GM19324 (cell line): ENCODE measurements at regions not wholly inside any gene's neighbourhood (a gene's known extent, or its start where the extent isn't known, plus 50 kb on each side); places are given as distances from the start of the nearest gene placed in this dataset.

Experiments used
- ATAC-seq: cut with Tn5 transposase; IDR thresholded peaks from one replicate; pipeline ENCODE4 v1.9.1; 2021; ENCODE audit warnings: mild to moderate bottlenecking, moderate library complexity; ENCODE audit not compliant: unreplicated experiment, low FRiP score

DNA sequence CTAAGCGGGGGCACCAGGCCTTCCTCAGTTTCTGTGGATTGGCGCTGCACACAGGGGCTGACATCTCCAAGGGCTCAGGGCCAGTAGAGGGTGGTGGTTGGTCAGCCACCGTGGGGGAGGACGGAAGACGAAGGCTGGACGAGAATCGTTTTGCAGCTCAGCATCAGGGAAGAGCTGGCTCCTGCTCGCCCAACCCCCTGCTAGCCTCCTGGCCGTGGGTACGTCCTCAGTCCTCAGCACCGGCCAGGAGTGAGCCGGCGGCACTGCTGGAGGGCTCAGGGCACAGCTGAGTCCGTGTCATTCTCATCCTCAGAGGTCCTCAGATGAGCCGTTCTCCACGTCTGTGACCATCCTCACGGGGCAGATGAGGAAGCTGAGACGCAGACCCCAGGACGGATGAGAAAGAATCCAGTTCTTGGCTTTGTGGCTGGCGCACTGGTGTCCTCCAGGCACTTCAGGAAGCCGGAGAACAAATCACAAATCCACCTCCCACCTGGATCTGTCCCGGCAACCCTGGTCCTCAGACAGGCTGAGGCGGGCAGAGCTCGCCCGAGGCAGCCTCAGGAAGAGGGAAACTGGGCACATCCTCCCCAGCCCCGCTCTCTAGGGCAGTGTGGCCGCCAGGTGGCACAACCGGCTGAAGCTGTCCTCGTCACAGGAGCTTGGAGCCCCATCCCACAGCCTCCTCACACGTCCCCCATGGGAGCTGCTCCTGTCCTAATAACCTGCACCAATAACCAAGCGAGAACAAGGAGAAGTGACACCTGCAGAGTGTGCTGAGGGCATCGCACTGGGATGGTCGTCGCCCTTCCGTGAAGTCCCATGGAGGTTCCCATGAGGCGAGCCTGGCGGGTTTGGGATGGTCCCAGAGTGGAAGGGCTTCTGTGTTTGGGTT lies 393.7 kb downstream of the BRD1 start:
- no peak for ATAC-seq

DNA sequence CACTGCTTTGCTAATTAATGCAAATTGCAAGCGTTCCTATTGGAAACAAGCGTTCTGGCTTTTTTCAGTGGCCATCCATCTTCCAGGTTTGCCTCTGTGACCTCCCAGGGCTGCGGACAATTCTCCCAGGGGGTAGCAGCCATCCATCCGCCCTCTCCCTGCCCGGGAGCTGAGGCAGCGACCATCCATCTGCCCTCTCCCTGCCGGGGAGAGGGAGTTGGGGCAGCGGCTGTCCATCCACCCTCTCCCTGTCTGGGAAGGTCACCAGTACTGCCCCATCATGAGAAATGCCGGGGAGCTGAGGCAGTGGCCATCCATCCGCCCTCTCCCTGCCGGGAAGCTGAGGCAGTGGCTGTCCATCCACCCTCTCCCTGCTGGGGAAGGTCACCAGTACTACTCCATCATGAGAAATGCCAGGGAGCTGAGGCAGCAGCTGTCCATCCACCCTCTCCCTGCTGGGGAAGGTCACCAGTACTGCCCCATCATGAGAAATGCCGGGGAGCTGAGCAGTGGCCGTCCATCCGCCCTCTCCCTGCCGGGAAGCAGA lies 394.7 kb downstream of the BRD1 start:
- no peak for ATAC-seq

DNA sequence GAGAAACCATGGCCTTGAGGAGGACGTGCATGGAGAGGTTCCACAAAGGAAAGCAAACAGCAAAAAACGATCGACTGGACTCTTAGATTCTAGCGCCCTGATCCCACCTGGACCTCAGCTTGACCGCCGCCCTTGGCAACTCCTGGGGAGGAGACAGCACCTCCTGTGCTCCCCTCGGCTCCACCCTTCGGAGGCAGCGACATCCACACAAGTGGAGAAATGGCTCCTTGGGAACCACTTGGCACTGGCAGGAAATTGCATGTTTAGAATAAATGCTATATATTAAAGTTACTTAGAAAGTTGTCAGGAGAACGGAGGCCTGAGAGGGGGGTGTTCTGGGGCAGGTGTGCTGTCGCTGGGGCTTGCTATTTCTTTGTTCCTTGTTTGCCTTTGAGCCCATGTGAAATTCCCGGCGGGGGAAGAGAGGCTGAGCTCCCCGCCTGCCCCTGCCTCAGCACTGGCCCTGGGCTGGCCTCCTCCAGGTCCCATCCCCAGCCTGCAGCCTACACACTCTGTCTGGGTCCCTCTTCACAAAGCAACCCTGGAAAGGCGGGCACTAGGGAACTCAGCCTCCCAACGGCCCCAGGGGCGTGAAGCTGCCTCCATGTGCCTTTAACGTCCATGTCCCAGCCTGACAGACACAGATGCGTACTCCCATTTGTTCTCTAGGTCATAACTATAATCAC lies 395.3 kb downstream of the BRD1 start:
- no peak for ATAC-seq

DNA sequence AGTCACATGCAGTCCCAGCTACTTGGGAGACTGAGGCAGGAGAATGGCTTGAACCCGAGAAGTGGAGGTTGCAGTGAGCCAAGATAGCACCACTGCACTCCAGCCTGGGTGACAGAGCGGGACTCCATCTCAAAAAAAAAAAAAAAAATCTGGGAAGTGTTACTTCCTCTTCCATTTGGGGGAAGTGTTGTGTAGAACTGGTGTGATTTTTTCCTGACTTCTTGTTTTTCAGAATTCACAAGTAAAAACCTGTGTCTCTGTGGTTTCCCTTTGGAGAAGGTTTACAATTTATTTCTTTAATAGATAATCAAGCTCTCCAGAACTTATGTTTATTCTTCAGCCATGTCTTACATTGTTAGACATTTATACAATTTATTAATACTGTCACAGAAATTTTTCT lies 396.1 kb downstream of the BRD1 start:
- no peak for ATAC-seq

DNA sequence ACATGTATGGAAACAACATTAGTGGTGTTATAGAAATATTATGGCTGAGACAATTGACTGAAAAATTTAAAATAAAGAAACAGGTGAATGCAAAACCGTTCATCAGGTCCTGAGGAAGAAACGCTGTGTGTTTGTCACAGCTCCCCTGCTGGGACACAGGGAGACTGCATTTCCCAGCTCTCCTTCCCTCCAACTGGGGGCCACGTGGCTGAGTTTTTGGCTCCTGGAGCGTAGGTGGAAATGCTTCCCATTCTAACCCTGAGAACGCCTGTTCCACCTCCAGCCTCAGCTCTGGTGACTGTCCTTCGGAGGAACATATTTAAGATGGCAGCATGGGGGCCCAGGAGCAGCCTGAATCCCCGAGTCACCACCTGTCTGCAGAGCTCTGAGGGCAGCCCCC lies 398.6 kb downstream of the BRD1 start:
- no peak for ATAC-seq

DNA sequence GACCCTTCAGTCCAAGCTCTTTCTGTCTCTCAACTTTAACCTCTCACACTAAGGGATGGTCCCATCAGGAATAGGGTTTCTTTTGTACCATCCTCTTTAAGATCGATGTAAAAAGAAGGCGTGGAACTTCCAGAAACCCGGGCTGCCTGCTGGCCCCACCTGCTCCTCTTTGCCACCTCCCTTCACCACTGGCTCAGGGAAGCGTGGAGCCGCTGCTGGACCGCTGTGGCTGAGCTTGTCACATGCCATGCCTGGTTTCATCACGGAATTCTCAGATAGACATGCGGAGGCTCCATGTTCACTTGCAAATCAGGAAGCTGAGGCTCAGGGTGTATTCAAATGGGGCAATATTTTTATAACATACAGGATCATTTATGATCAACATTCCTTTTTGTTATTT lies 399.7 kb downstream of the BRD1 start:
- no peak for ATAC-seq

DNA sequence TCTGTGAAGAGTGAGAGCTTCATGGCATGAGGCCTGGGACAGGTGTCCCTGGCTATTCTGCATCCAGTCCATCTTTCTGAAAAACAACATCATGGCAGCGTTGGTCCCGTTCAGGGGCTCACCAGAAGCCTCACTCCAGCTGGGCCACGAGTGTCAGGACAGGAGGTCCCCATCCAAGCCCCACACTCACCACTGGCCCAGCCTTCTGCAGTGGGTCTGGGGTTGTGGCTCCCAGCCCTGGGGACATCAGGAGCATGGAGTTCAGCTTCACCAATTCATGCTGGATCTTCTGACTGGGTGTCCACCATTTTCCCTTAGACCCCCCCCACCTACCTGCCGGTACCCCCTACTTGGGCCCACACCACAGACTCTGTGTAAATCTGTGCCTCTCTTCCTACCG lies 400.3 kb downstream of the BRD1 start:
- no peak for ATAC-seq

DNA sequence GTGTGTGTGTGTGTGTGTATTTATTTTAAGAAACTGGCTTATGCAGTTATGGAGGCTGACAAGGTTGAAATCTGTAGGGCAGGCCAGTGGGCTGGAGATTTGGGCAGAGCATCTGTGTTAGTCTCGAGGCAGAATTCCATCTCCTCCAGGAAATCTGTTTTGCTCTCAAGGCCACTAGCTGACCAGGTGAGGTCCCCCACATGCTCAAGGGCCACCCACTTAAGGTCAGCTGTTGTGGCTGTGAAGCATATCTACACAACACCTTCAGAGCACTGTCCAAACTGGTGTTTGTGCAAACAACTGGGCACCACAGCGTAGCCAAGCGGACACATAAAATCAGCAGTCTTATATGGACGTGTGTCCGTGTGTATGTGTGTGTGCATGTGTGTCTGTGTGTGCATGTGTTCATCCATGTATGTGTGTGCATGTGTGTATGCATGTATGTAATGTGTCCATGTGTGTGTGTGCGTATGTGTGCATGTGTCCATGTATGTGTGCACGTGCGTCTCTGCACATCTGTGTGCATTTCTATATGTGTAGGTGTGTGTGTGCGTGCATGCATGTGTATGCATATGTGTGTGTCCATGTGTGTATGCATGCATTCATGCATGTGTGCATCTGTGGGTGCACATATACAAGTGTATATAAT lies 400.9 kb downstream of the BRD1 start:
- no peak for ATAC-seq

DNA sequence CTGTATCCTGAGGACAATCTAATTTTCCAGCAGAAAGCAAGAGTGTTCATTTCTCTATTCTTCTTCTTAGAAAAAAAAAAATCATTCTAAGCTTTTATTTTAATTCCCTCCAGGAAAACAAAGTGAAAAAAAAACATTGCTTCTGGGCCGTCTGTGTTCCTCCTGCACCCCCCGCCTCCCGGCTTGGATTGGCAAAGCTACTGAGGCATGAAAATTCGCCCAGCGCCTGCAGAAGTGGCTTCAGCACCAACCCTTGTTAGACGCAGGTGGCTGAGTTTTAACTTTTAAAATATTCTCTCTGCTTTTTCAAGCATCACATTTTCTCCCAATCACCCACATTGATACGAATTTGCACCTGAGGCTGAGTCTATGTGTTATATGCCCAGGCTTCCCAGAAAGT lies 401.6 kb downstream of the BRD1 start:
- ATAC-seq, result no peak

DNA sequence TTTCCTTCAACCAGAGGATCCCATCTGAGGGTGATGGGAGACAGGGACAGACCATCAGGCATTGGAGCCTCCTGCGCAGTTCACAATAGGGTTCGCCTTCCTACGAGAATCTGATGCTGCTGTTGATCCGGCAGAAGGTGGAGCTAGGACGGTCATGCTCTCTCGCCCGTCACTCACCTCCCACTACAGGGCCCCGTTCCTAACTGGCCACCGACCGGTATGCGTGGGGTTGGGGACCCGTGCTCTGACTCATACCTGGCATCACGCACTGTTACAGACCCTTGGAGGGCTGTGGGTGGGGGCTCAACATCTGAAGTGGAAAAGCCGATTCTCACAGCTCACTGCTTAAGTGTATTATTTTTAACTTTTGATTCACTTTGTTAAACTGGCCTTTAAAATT lies 402.3 kb downstream of the BRD1 start:
- no peak for ATAC-seq

DNA sequence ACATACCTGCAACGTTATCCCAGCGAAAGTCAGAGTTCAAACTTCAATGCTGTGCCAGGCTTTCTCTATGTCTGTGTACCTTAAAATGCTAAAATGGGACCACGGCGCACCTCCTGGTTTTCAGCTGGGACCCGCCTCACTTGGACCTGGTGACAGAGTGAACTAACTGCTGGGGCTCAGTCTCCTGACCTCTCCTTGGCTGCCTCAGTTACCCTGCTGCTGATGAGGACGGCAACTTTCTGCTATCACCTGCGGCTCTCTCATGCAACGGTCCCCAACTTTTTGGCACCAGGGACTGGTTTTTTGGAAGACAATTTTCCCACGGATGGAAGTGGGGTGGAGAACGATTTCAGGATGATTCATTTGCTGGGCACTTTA lies 402.8 kb downstream of the BRD1 start:
- ATAC-seq, result no peak

DNA sequence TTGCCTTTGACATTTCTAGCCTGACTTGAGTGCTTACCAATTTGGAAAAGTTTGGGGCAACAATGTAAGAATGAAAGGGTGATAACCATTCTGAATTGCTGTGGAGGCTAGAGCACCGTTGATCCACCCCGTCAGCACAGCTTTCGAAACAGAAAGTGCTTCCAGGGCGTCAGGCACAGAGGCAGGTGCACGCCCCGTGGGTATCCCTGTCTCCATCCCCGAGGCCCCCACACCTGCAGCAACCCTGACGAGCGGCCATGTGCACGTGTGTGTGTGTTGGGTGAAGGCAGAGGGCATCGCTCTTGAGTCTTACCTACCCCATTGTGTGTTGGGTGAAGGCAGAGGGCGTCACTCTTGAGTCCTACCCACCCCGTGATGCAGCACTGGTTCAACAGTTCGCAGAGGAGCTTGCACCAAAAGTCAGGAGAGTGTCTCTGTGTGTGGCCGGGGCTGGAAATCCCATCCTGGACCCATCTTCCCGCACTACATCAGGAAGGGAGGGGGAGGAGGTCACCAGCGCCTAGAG lies 404.5 kb downstream of the BRD1 start:
- no peak for ATAC-seq

DNA sequence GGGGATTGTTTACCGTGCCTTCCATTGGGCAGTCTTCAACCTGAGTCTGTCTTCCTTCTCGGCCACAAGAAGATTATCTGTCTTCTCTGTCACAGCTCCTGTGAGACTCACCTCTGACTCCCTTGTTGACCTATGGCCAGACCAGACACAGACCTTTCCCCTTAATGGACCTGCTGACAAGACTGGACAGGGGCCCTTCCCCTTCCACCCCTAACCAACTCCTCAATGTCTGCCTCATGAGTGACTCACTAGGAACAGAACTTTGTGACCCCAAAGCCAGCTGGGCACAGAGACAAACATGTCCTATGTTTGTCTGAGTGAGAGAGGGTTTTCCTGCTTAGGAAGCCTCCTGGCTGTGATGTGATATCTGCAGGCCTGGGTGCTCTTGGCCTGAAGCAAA lies 405.0 kb downstream of the BRD1 start:
- ATAC-seq, result no peak

DNA sequence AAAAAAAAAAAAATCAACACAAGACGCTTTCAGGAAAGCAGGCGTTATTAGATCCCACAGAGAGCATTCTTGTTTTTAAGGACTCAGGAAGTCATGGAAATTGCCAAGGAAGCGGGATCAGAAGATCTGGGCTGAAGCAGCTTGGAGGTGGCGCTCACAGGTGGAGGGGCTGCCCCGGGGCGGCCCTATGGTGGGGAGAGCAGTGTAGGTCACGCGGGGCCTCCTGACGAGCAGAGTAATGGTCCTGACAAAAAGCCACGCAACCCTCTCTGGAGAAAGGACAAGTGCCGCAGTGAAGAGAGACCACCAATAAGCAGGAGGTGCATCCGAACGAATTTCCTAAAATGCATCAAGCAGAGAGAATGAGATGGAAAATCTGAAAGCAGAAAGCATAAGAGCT lies 407.0 kb downstream of the BRD1 start:
- no peak for ATAC-seq

DNA sequence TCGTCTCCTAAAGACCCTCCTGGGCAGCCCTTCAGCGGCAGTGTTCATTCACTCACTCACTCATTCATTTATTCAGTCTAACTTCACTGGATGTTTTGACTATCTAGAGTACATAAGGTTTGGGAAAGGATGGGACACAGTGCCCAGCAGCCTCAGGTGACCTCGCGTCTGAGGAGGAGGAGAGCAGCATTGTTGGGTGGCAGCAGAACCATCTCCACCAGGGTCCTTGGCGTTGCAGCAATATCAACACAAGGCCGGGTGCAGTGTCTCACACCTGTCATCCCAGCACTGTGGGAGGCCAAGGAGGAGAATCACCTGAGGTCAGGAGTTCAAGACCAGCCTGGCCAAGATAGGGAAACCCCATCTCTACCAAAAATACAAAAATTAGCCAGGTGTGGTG lies 408.0 kb downstream of the BRD1 start:
- ATAC-seq, result no peak

DNA sequence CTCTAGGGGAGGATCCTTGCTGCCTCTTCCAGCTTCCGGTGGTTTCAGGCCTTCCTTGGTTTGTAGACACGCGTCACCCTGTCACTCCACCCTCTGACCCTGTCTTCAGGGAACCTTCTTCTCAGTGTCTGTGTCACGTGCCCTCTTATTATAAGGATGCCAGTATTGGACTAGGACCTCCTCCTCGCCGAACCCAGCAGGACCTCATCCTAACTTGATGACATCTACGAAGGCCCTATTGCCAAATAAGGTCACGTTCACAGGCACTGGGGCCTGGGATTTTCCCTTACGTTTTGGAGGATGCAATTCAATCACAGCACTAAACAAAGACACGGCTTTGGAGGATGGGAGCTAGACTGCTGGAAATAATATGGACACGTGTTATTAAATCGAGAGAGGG lies 408.7 kb downstream of the BRD1 start:
- ATAC-seq, result no peak

DNA sequence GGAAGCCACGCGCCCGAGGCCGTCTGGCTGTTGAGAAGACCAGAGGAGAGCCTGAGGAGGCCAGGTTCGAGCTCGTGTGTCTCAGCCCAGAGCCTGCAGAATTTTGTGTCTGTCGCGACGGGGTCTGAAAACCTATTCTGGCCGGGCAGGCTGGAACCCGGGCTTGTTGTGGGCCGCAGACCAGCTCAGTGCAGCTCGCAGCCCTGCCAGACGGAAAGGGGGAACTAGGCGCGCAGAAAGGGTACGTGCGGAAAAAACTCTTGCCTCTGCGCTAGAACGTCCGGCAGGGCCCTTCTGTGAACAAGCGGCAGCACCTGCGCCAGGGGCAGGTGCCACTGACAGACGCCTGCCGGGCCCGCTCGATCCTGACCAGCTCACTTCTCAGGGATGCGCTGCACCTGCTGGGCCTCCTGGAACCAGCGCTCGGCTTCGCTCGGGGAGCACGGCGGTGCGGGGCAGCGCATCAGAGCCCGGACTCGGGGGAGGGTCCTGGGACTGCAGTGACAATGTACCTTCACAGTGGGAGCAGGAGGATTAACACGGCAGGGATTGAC lies 409.3 kb downstream of the BRD1 start:
- no peak for ATAC-seq

DNA sequence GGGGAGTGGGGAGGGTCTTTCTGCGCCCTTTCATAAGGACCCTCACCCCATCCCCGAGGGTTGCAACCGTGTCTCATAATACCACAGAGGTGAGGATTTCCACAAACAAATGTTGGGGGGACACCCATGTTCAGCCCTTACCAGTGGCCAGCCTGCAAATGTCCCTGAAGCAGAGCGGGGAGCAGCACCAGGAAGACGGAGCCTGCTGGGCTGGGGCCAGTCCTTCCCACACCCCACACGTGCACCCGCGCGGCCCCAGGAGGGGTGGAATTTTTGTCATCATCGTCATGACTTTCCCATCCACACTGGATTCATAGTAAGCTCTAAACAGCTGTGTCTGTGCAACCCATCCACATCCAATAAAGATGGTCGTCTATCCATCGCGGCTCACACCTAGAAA lies 409.8 kb downstream of the BRD1 start:
- ATAC-seq, result no peak

DNA sequence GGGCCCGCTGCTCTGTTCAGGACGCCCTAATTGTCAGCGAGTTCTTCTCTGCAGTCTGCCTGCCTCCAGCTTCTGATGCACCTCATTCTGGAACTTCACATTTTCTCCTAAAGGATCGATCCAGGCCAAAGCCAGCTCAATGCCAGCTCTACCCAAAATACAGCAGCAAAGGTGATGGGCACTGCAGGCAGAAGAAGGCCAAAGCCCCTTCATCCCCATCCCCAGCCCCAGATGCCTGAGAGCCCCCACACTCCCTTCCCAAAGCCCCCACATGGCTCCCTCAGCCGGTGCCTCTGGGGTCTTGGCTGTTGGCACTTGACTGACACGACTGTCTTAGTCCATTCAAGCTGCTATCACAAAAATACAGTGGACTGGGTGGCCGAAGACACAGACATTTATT lies 410.3 kb downstream of the BRD1 start:
- no peak for ATAC-seq

DNA sequence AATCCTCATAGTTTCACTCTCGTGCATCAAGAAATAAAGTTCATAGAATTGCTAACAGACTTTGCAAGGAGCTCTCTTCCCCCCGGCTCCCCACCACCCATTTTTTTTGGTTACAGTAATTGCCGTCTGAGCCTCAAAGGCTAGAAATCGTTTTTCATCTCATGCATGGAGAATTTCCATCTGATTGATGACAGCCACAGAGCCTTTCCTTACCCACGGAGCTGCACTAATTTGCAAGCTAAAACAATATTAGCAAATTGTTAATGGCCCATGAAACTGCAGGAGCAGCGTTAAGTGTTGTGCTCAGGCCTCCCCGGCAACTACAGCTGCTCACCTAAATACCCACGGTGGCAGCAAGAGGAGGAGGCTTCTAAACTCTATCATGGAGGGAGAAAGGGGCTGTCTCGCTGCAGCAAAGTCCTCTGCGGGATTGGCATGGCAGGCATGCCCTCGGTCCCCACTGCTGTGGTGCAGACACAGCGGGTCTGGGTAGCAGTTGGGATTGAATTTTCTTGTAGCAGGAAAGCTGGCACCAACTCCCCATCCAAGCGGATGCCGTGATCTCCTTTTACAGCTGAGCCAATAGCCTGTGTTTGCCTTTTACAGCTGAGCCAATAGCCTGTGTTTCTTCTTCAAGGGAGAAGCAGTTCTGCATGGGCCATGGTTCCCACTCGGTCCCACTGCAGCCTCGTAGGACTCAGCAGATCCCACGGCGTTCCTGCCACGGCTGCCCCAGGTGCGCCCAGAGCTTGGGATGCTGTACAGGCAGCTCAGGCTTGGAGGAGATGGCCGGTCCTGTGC lies 412.3 kb downstream of the BRD1 start:
- ATAC-seq, result no peak
